Thoracic aorta (tissue), 2 donors: ENCODE measurements at regions not wholly inside any gene's neighbourhood (a gene's known extent, or its start where the extent isn't known, plus 50 kb on each side); places are given as distances from the start of the nearest gene placed in this dataset.

Experiments used
- ATAC-seq: fragments of 150-250 bp; one replicate; pipeline ENCODE4 v1.8.0; 2017; ENCODE audit warnings: low read depth; ENCODE audit not compliant: insufficient number of reproducible peaks, low FRiP score
- DNase-seq: peaks from one replicate; pipeline ENCODE4 v3.0.0-alpha.2; 2020; ENCODE audit warnings: low spot score
- H3K27ac ChIP-seq, 2 donors: fragments of 200-600 bp; sonication (generic); 1 replicate in 1 of 2; 2 replicates in 1 of 2; pipeline ENCODE4 v1.5.1; 2016; ENCODE audit warnings: mild to moderate bottlenecking in 2 of 2, moderate library complexity in 2 of 2
- H3K27me3 ChIP-seq: fragments of 200-600 bp; sonication (generic); replicated peaks from 2 replicates; pipeline ENCODE4 v1.6.0; 2016; ENCODE audit warnings: mild to moderate bottlenecking; ENCODE audit not compliant: insufficient read depth
- H3K36me3 ChIP-seq: fragments of 200-600 bp; sonication (generic); one replicate; pipeline ENCODE4 v1.5.1; 2016
- H3K4me1 ChIP-seq, 2 donors: fragments of 200-600 bp; sonication (generic); 1 replicate in 1 of 2; 2 replicates in 1 of 2; pipeline versions ENCODE4 v1.5.1 to v1.6.0; 2016; ENCODE audit warnings: low read depth in 2 of 2, mild to moderate bottlenecking in 1 of 2; ENCODE audit not compliant: control insufficient read depth in 1 of 2
- H3K4me3 ChIP-seq: fragments of 200-600 bp; sonication (generic); 2 replicates; pipeline ENCODE4 v1.5.1; 2016; ENCODE audit warnings: mild to moderate bottlenecking
- H3K9me3 ChIP-seq: fragments of 200-600 bp; sonication (generic); 2 replicates; pipeline ENCODE4 v1.5.1; 2016
- TF ChIP-seq, protein P1 (sequence below): fragments of 200-600 bp; sonication (generic); IDR thresholded peaks from one replicate; pipeline ENCODE4 v1.5.1; 2019; ENCODE audit warnings: antibody characterized with exemption

DNA sequence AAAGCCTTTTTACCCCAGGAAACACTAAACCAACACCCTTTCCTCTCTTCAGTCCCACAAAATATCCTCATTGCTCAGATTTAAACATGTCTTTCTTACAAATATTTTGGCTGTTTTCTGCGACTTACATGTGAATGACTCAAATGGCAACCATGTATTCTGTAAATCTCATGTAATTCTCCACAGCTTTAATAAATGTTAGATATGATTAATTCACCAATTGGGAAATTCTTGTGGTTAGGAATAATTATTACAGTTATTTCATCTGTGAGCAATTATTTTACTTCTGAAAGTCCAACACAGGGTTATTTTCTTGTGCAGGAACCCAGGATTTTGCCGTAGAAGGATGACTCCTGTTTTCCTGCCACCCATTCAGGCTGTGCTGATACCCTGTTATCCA lies 431.5 kb downstream of the LMO4 start:
- H3K27me3 ChIP-seq = no peaks in the 10 kb centered on the region
- no peak overlapping the region for H3K27ac ChIP-seq
- TF ChIP-seq, protein P1, sequence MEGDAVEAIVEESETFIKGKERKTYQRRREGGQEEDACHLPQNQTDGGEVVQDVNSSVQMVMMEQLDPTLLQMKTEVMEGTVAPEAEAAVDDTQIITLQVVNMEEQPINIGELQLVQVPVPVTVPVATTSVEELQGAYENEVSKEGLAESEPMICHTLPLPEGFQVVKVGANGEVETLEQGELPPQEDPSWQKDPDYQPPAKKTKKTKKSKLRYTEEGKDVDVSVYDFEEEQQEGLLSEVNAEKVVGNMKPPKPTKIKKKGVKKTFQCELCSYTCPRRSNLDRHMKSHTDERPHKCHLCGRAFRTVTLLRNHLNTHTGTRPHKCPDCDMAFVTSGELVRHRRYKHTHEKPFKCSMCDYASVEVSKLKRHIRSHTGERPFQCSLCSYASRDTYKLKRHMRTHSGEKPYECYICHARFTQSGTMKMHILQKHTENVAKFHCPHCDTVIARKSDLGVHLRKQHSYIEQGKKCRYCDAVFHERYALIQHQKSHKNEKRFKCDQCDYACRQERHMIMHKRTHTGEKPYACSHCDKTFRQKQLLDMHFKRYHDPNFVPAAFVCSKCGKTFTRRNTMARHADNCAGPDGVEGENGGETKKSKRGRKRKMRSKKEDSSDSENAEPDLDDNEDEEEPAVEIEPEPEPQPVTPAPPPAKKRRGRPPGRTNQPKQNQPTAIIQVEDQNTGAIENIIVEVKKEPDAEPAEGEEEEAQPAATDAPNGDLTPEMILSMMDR = no peak
- peaks cover 0 to 9% of the 10 kb centered on the region in 2 donors for H3K4me1 ChIP-seq
- no peaks in the 10 kb centered on the region for H3K9me3 ChIP-seq
- DNase-seq (no peak), ATAC-seq (no peak)
- H3K36me3 ChIP-seq = no peaks in the 10 kb centered on the region
- no peak overlapping the region for H3K4me3 ChIP-seq

DNA sequence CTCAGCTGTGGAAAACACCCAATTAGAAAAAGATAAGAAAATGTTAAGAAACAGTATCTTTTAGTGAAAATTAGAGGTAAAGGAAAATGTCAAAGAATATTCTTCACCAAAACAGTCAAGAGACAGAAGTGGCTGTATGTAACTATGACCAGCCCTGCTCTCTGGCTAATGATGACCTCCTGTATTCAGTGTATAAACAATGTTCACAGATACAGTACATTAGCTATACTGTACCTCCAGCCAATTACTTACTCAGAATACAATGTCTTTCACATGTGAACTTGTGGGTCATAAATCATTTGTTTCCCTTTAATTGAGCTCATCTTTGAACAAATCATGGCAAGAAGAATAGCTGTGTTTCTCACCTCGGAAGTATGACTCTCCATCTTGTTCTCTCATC lies 432.0 kb downstream of the LMO4 start:
- TF ChIP-seq, protein P1 = no peak
- Histone ChIP-seq H3K27me3 (no peaks in the 10 kb centered on the region), H3K27ac (no peak overlapping the region), H3K36me3 (no peaks in the 10 kb centered on the region), H3K4me3 (no peak overlapping the region), H3K4me1 (peaks cover 0 to 9% of the 10 kb centered on the region in 2 donors), H3K9me3 (no peaks in the 10 kb centered on the region)
- ATAC-seq (no peak), DNase-seq (no peak)

DNA sequence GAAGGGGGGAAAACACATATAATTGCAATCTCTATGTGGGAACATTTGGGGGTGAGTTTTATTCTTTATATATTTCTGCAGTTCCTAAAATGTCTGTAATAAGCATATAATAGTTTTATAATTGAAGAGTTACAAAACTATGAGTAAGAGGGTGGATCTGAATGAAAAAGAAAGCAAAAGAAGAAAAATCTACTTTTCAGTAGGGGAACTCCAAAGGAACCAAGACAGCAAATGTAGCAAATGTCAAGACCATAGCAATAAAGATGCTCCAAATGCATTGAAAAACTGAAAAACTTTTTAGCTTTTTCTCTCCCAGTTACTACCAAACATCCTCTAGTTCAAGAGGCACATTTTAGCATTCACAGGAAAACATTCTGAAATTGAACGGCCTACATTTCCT lies 434.8 kb downstream of the LMO4 start:
- no peaks in the 10 kb centered on the region for H3K27me3 ChIP-seq
- ATAC-seq (no peak), DNase-seq (no peak)
- H3K4me1 ChIP-seq = no peaks in the 10 kb centered on the region
- TF ChIP-seq, protein P1 = no peak
- no peaks in the 10 kb centered on the region for H3K9me3 ChIP-seq
- no peak overlapping the region for H3K27ac ChIP-seq
- no peaks in the 10 kb centered on the region for H3K36me3 ChIP-seq
- no peak overlapping the region for H3K4me3 ChIP-seq

DNA sequence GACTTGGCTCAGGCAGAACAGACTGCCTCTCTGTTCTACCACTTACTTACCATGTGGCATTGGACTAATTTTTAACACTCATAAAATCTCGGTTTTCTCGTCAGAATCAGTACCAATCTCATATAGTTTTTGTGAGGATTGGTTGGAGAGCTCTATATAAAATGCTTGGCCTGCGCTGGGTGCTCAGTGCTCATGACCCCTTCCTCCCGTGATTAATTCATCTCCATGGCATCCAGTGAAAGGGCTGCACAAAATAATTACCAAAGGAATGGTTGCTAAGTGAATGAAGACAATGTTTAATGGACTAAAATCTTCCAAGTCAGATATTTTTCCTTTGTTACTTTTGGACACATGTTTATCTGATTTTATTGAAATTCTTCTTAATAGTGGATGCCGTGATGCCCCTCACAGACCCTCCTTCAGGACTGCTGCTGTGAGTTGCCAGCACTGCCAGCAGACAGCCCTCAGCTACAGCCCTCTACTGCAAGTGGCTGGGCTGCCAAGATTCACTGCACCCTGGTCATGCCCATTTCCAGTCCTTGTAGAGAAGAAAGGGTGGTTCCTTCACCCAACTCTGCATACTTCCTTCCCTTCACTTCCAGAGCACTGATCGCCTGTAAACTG lies 436.5 kb downstream of the LMO4 start:
- ATAC-seq = no peak
- peaks cover 5% of the 10 kb centered on the region for H3K9me3 ChIP-seq
- TF ChIP-seq, protein P1 = no peak
- no peaks in the 10 kb centered on the region for H3K36me3 ChIP-seq
- H3K27ac ChIP-seq = no peak overlapping the region
- no peak for DNase-seq
- no peaks in the 10 kb centered on the region for H3K27me3 ChIP-seq
- no peaks in the 10 kb centered on the region for H3K4me1 ChIP-seq
- H3K4me3 ChIP-seq = no peak overlapping the region

DNA sequence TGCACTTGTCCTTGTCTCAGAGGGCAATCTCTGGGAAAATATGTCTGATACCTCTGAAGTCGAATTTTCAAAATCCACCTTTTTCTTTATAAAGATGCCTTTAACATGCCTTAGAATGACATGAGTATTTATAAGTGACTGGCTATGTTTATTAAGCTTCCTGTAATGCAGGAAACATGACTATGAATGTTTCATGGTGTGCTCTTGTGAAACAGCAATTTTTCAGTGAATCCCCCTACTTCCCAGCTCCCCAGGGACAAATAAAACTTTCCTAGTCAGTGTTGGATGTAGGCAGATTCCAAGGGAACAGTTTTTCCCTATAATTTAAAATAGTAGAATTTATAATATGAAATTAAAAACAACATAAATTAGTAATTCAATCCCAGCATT lies 437.0 kb downstream of the LMO4 start:
- no peak for DNase-seq
- Histone ChIP-seq H3K4me3 (no peak overlapping the region), H3K27ac (no peak overlapping the region), H3K36me3 (no peaks in the 10 kb centered on the region), H3K9me3 (peaks cover 5% of the 10 kb centered on the region), H3K27me3 (no peaks in the 10 kb centered on the region), H3K4me1 (no peaks in the 10 kb centered on the region)
- no peak for ATAC-seq
- TF ChIP-seq, protein P1 = no peak
